Activated CD8-positive, alpha-beta memory T cell treated with anti-CD3 and anti-CD28 coated beads for 24 hours (primary cell): ENCODE measurements at regions not wholly inside any gene's neighbourhood (a gene's known extent, or its start where the extent isn't known, plus 50 kb on each side); places are given as distances from the start of the nearest gene placed in this dataset.
A peak's percentile ranks its signal among the peaks of the same experiment; 100 is the strongest.

Experiments used
- DNase-seq: peaks from one replicate; pipeline ENCODE4 v3.0.0-alpha.2; 2020

DNA sequence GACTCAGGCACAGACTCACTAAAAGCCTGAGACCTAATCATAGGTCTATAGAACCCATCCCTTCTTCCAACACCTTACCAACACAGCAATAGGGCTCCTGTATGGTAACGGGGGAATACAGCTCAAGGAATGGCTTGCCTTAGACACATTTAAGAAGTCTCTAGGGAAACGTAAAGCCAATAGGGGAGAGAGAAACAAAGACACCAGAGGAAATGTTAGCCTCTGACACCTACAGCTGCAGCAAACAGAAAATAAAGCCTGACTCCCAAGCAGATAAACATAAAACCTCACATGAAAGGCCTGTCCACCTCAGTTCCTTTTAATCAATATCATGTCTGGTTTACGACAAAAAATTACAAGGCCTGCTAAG, 51.1 kb upstream of the NCOA1 start:
- no peak for DNase-seq

DNA sequence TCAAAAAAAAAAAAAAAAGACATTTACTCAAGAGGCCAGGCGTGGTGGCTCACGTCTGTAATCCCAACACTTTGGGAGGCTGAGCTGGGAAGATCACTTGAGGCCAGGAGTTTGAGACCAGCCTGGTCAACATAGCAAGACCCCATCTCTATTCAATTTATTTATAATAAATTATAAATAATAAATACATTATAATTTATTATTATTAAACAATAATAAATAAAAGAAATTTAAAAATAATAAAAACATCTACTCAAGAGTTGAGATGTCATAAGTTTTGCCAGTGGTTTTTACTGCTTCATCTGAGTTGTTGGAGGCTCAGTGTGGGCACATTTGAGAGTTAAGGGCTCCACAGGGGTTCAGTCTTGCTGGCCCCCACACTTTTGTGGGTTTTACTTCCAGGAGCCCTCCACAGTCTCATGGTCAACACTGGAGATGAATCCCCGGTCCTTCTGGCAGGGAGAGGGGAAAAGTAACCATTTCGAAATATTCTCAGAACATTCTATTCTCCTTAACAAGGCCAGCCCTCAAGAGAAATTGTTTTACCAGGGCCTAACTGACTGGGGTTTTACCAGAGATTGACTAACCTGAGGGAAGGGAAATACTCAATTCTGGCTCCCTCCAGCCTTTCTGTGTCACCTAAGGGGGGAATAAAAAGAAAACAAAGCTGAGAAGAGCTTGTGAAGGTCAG, 51.6 kb upstream of the NCOA1 start:
- no peak for DNase-seq

DNA sequence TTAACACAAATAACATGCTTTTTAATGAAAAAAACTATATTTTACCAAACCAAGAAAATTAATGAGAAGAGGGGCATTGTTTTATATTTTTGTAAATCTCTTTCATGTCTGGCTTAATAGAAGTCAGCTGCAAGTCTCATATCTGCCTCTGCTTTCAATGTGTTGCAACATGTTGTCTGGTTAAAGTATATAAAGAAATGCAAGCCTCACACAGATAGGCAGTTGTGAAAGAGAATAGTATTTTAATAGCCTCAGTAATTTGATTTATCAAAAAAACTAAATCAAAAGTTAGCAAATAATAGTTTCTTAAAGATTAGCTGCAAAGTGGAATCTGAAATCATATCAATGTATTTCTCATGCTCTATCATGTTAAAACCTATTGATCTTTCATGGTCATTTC, 52.9 kb upstream of the NCOA1 start:
- no peak for DNase-seq

DNA sequence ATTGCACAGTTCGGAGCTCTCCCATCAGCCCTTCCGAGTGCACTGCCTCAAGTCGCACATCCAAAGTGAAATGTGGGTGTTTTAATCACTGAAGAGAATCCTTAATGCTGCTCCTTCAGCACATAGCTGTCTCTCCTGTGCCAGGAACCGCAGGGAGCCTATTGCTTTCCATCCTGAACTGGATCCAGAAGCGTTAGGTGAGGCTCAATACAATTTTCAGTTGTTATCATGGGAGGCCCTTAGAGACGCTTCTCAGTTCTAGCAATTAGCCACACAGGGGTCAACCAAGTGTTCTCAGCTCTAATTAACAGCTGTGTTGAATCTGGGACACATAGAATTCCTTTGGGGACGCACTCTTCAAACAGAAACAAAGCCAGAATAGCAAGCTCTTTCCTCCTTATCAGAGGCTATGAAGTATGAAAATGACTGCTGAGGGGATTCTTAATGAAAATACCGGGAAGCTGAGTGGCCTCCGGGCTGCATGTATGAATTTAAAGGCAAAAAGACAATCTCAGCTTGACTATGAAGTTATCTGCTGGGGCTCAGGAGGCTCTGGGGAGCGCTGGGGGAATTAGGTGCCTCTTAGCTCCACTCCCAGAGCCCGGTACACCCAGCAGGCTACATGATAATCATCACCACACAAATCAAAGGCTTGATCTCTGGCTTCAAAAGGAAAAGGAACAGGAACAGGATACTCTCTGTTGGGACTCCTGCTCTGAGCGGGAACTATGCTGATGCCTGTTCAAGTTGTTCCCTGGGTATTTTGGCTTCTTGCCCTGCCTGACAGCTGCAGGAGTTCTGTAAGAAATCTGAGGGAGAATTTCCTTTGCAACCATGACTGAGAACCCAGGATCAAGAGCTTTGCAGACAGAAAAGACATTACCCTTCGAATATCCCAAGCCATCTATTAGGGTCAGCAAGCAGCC, 55.4 kb upstream of the NCOA1 start:
- no peak for DNase-seq

DNA sequence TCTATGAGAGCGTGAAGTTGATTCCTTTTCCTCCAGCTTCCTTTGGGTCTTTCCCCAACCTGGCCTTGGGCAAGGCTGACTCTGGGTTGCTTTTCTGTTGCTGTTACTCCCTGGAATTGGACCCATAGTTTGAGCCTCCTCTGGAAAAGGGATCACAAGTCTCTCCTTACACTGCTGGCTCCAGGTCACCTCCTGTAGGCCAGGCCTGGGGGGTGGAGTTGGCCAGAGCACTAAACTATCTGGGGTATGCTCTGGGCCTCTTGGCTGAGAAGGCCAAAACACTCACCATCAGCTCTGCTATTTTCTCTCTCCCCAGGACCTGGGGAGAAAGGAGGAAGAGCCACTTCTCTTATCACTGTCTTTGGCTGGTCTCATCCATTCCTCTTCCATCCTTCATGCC, 56.5 kb upstream of the NCOA1 start:
- no peak for DNase-seq

DNA sequence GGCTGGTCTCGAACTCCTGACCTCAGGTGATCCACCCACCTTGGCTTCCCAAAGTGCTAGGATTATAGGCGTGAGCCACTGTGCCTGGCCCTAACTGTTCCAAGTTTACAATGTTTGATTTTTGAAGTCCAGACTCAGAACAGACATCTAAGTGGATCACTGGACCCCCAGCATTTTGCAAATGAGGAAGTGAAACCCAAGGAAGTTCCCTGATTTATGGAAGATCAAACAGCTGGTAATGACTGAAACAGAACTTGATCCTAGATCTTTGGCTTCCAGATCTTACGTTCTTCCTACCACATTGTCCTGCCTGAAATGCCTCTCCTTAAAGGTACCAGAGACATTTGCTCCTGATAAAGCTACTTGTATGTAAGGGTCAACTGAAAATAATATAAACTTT, 58.3 kb upstream of the NCOA1 start:
- no peak for DNase-seq

DNA sequence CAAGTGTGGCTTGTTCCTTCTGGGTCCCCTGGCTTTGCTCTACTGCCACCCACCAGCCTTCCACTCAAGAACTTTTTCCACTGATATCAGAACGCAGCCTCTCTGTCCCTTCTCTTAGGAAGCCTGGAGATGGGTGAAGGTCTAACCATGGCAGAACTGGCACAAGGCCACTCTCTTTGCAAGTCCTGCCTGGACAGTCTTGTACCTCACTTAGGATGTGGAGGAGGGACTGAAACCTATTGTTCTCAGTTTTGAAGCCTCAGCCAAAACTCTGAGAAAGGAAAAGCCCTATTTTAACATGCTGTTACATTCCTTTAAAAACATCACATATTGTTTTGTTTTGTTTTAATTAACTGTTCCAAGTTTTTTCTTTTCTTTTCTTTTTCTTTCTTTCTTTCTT, 58.9 kb upstream of the NCOA1 start:
- DNase-seq: no peak

DNA sequence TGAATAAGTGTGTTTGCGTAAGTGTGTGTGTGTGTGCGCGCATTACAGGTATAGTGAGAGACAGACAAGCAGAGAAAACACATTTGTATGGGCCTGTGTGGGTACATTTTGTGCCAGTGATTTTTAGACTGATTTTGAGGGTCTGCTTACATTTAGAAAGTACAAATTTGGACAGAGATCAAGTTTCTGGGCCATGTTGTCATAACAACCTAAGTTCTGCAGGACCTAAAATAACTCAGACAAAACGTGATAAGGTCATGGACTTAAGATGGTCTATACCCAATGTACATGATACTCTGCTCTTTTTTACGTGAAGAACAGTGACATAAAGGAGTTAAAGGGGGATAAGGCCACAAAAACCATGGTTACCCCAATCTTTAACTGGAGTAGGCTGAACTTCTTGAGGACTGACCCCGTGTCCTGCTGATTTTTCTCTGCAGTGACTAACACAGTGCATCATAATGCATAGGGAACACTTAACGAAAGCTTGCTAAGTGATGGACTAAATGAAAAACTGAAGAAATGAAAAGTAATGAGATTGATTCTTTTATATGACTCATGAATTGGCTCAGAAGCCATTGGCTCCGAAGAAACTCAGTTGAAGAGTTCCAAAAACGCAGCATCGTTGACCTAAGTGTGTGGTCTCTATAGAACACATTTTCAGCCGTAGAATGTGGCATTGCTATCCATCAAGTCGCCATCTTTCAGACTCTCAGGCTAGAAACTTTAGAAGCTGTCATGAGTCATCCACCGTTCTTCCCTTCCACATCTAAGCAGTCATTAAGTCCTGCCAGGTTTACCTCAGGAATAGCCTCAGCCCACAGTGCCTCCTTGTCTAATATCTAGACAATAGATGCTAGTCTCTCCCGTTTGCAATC, 61.6 kb upstream of the NCOA1 start:
- no peak for DNase-seq

DNA sequence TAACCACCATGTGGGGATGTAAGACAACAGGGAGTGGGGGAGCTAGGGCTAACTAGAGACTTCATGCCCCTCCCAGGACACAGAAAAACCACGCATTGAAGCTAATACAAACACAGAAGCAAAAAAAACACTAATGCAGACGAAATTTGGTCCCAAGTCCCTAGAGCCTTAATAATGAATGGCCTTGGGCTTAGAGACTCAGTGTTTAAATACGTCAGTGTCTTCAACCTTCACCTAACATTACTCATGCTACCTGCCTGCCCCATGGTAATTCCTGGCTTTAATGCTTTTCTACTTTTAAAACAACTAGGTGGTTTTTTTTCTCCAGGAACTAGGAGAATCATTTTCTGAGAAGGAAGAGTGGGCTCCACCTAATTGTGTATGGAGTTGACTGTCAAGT, 64.1 kb upstream of the ITSN2 start:
- no peak for DNase-seq

DNA sequence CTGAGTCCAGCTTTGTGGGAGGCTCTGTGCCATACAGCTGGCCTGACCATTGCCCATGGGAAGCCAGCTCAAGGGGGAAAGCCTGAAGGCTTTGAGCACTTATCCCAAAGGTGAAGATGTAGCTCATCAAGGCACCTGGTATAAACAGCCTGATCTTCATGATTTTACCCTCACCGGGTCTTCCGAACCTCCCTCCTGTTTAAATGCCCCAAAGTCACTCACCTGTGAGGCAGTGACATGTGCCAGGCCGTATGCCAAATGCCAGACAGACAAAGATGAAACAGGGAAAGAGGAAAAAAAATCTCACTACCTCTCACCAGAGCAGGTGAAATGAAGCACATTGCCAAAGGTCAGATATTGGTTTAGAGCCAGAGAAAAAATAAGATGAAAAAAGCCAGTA, 62.8 kb upstream of the ITSN2 start:
- no peak for DNase-seq

DNA sequence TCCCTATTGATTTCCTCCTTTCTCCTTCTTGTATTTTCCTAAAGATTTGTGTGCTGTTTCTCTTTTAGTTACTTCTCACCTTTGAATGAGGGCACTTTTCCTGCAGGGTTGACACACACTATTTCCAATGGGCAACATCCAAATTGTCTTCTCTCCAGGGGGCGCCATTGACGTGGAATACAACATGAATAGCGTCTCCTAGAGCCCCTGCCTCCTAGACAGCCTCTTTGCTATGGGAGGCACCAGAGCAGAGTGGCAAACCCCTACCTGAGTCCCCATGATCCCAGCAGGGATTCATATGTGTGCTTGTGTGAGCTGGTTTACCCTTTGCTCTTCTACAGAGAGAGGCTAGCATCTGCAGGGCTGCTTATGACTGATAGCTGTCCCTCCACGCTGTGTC, 61.3 kb upstream of the ITSN2 start:
- peak; percentile 80 for DNase-seq

DNA sequence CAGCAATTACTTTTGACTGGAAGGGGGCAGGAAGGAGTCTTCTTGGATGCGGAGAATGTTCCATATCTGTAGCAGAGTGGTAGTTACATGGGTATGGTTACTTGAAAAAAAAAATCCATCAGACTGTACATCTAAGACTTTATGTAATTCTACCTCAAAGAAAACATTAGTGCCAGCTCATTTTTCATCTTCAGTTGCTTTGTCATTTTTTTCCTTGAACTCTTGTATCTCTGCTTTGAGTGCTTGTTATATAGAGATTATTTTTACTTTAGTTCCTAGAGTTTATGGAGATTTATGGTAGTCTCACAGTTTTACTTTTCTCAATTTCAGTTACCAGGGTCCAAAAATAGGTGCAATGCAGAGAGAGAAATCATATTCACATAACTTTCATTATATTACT, 60.0 kb upstream of the ITSN2 start:
- DNase-seq: no peak

DNA sequence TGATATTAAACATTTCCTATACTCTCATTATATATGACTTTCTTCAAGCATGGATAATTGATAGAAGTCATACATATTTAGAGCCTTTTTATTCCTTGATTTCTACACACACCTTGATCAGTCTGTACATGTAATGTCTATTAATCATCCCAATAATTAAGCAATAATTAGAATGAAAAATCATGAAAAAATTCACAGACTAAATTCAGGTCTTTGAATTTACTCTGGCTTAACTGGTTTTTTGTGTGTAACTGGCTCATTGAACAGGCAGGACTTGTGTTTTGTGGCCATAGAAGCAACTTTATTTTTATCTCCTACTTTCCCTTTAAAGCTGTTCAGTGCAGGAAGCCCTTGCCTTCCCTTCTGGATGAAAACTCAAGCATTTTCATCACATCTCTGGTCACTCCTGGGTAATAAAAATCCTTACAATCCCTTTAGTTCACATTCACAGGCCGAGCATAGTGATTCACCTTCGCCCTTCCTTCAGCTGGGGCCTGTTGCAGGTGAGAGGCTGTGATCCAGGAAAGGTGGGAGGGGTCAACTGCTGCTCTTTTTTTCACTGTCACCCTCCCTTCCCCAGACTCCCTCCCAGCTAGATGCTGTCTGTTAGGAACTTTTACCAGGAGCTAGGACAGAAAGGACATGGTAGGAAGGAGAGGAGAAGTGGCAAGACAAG, 58.0 kb upstream of the ITSN2 start:
- no peak for DNase-seq

DNA sequence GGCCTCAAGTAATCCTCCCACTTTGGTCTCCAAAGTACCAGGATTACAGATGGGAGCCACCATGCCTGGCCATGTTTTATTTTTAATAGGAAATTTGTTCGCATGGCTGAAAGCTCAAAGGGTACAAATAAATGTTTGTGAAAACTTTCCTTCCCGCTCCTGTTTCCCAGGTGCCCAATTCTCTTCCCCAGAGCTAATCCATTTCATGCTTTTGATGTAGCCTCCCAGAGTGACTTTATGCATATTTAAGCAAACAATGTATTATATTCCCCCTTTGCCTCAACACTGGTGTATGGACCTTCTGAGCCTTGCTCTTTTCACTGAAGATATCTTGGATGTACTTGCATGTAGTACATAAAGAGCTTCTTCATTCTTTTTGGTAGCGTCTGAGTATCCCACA, 52.5 kb upstream of the ITSN2 start:
- no peak for DNase-seq

DNA sequence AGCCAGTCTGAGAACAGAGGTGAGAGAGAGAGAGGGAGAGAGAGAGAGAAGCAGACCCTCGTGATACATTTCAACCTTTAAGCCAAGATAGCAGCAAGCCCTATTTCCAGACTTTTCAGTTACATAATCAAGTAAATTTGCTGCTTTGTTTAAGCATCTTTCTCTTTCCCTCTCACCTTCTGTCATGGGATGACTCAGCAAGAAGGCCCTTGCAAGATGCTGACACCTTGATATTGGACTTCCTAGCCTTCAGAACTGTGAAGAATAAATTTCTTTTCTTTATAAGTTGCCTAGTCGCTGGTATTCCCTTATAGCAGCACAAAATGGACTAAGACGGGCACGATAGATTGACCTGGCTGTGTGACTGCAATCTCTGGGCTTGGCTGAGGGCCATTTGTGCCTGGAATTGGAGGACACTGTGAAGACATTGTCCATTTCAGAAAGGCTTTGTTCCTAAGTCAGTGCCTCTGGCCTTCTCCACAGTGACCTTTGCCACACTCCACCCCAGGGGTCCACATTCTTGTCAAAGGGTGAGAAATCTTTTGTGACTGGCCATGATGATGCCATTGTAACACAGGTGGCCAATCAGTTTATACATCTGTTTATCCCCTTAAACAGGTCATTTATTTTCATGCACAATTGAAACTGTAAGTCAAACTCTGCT, 51.3 kb upstream of the ITSN2 start:
- DNase-seq: no peak

DNA sequence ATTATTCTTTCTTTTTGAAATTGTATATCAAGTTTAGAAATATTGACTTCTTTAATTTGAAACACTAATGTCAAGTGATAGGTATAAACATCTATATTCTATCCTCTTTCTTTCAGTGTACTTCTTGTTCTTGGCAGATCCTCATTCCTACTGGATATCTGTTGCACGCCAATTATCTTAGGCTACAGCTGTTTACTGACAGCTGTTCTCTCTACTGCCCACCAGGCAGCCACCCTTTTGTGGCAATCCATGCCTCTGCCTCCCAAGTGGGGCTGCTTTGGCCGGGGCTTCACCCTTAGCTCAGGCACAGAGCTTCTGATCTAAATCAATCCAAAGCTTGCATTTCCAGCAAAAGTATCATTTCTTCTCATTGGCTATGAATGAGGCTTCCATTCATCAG, 50.6 kb upstream of the ITSN2 start:
- DNase-seq: no peak

DNA sequence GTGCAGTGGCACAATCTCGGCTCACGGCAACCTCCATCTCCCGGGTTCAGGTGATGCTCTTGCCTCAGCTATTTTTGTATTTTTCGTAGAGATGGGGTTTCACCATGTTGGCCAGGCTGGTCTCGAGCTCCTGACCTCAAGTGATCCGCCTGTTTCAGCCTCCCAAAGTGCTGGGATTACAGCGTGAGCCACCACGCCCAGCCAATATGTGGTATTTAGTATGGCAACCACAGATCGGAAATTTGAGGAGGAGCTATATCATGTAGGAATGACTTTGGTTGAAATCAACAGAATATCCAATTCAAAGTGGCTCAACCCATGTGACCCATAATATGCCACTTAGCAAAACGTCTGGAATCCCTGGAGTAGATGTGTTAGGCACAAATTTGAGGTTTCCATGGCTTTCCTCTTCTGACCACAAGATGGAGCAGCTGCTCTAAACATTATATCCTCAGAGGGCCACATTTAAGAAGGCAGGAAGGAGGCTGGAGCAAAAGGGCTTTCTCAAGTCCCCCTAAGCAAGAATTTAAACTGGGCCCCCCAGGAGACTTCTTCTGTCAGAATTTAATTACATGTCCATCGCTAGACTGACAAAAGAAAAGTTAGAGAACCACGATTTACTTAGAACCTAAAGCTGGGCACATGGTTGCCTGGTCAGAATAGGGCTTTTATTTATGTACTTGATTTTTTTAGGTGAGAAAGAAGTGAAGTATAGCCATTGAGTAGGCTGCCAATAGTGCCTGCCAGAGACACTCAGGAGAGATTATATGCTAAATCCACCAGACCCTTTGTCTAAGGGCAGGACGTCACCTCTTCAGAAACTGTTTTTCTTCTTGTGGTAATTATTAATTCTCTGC, 49.6 kb upstream of the ITSN2 start:
- no peak for DNase-seq
